DOHH2 (cell line): ENCODE measurements at regions not wholly inside any gene's neighbourhood (a gene's known extent, or its start where the extent isn't known, plus 50 kb on each side); places are given as distances from the start of the nearest gene placed in this dataset.

Source experiments
- EZH2phosphoT487 ChIP-seq: fragments of 200-600 bp; sonication (generic); IDR thresholded peaks from 2 replicates; pipeline ENCODE4 v1.6.1; 2017; ENCODE audit warnings: borderline replicate concordance, mild to moderate bottlenecking, antibody characterized with exemption, low read length, moderate library complexity, mixed read lengths
- TF ChIP-seq, protein P1 (sequence below): fragments of 200-600 bp; sonication (generic); IDR thresholded peaks from one replicate; pipeline ENCODE4 v1.5.1; 2014; ENCODE audit warnings: antibody characterized with exemption, mild to moderate bottlenecking, low read depth, low read length; ENCODE audit not compliant: poor library complexity, severe bottlenecking

DNA sequence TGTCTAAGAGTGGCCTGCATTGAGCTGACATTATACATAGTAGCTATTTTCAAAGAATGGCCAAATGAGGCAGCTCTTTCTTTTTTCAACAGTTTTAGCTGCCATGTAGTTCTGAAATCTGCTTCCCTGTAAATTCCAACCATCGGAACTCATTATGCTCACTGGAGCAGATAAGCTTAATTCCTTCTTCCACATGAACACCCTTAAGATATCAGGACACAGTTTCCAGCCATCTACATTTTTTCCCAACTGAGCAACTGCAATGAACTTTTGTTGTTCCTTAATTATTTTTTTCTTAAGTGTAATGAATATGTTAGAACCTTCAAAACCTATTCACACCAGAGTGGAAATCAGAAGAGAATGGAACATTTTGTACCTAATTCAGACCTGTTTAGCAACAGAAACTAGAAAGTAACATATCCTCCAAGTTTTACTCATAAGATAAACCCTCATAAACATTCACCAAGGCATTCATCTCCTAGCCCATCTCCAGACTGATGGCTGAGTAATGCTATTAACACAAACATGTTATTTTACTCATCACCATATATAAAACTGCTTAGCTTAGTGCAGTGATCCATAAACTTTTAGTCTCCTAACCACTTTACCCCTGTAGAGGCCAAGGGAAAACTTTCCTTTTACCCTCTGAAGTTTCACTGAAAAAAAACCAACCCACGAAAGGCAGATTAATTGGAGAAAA lies 296.1 kb upstream of the SYT1 start:
- TF ChIP-seq, protein P1, sequence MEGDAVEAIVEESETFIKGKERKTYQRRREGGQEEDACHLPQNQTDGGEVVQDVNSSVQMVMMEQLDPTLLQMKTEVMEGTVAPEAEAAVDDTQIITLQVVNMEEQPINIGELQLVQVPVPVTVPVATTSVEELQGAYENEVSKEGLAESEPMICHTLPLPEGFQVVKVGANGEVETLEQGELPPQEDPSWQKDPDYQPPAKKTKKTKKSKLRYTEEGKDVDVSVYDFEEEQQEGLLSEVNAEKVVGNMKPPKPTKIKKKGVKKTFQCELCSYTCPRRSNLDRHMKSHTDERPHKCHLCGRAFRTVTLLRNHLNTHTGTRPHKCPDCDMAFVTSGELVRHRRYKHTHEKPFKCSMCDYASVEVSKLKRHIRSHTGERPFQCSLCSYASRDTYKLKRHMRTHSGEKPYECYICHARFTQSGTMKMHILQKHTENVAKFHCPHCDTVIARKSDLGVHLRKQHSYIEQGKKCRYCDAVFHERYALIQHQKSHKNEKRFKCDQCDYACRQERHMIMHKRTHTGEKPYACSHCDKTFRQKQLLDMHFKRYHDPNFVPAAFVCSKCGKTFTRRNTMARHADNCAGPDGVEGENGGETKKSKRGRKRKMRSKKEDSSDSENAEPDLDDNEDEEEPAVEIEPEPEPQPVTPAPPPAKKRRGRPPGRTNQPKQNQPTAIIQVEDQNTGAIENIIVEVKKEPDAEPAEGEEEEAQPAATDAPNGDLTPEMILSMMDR, result no peak
- TF ChIP-seq EZH2phosphoT487, result no peak
